GM21529 (cell line): ENCODE measurements at regions not wholly inside any gene's neighbourhood (a gene's known extent, or its start where the extent isn't known, plus 50 kb on each side); places are given as distances from the start of the nearest gene placed in this dataset.
A peak's percentile ranks its signal among the peaks of the same experiment; 100 is the strongest.

Source experiments
- ATAC-seq: cut with Tn5 transposase; IDR thresholded peaks from one replicate; pipeline ENCODE4 v1.9.1; 2021; ENCODE audit not compliant: unreplicated experiment

DNA sequence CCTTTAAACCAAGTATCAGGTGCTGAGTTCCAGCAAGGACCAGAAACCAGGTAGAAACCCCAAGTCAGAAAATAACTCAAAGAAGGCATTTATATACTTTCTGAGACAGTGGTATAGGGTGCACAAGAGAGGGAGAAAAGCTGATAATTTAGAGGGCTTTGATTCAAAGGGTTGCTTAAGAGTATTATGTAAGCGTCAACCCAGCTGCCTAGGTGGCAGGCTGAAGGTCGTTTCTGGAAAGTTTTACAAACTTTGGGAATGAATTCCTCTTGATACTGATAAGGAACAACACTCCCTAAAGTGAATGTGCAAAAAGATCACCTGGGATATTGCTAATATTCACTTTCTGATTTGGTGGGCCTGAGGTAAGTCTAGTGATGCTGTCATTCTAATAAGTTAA, 800.7 kb downstream of the MAFB start:
- ATAC-seq: no peak

DNA sequence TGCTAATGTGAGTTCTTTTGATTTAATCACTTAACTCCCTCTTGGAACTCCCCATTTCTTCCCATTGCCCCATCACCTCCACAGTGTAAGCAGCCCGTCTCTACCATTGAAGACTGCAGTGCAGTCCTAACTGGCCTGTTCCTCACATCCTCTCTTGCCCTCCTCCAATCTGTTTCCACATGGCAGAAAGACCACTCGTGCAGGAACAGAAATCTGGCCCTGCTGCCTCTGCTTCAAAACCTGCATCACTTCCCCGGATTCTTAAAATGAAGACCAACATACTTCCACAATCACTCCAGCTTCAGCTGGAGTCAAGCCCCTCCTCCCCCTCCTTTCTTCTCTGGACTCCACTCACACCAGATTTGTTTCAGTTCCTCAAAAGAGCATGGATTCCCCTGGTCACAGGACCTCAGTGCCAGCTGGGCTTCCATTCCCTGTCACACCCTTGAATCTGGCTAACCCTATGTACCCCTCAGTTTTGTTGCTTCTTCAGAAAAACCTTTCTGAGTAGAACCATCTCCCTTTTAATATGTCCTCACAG, 802.3 kb downstream of the MAFB start:
- ATAC-seq: no peak

DNA sequence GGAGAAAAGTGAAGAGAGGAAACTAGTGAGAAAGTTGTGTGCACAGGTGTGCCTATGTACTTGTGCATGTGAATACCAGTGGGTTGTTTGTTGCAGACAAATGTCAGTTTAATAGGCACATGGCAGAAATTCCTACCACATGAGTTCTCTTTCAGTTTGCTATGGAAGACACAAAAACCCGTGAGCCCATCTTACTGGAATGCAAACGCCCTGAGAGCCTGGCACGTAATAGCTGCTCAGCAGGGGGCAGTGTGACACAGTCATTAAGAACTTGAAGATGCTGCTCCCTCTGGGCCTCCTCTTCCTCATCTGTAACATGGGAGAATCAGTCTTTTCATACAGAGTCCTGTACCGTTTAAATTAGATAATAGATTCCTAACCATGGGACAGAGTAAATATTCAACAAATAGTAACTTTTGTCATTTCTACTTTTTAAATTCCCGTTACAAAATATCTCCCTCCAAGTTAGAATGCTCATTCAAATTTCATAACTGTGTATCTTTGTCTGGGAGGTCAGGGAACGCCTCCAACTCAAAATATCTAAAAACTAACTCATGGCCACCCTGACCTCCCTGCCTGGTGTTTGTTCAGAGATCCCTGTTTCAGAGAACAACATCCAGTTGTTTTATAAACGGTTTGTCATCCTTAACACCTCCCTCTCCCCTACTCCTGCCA, 802.9 kb downstream of the MAFB start:
- ATAC-seq: no peak

DNA sequence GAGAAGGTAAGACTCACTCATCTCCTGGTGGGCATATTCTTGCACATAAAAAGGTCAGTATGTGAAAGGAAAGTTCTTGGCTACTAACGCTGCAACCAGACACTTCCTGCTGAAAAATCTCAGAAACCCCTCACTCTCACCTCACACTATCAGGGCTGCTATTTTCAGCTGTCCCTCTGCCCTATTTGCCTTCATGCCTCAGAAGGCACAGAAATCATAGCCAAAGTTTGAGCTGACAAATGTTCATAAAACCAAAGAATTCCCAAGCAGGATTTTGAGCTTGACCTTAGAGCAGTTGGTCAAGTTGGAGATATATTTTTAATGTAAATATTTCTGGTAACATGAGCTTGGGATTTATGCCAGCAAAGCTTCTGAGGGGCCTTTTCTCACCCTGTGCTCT, 806.2 kb downstream of the MAFB start:
- ATAC-seq: no peak

DNA sequence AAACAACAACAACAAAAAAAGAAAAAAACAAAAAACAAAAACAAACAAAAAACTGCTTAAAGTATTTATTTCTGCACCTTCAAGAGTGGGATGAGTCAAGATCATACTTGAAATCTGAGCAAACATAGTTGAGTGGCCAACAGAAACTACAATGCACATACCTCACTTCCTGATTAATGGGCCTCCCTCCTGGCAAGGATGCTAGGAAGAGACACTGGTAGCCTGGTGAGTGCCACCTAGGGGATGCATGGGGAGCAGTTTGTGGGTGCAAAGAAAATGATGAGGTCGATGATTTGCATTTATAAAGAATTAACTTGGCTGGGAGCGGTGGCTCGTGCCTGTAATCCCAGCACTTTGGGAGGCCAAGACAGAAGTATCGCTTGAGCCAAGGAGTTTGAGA, 808.1 kb downstream of the MAFB start:
- ATAC-seq: no peak

DNA sequence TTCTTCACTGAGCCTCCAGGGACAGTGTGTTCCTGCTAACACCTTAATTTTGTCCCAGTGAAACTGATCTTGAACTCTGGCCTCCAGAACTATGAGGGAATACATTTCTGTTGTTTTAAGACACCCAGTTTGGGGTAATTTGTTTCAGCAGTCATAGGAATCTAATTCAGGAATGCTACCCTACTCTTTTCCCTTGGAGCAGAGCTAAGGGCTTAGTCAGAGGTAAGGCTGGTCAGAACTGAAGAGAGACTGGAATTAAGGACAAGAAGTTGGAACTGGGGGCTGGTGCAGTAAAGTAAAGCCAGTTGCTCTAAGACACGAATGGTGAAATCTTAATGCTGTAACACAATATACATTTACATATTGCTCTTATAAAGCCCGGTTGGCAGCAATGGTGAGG, 809.7 kb downstream of the MAFB start:
- ATAC-seq: no peak

DNA sequence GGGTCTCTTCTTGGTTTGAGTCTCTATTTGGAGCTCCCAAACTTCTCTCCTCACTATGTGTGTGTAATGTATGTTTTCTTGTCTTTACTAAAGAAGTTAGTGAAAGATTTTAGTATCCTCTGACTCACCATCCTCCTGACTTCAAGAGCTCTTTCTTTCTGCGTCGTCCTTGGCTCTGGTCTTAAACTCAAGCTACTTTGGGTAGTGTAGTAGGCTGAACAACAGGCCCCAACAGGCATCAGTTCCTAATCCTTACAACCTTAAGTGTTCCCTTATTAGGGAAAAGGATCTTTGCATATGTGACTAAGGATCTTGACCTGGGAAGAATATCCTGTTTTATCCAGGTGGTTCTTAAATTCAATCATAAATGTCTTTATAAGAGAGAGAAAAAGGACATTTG, 810.2 kb downstream of the MAFB start:
- no peak for ATAC-seq

DNA sequence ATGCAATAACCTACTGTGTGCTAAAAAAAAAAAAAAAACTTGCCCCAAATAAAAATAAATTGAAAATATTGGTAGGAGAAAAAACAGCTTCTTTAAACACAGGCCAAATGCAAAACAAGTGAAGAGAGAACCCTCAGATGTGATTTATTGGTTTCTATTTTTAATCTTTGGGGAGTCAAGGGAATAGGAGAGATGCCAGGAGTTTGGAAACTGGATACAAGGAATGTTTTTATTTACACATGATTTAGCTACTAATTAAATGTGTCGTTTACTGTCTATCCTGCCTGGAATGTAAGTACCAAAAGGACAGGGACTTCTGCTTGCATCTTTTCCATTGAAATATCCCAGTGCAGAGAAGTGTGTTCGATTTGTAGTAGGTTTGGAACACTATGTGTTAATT, 810.7 kb downstream of the MAFB start:
- ATAC-seq: no peak

DNA sequence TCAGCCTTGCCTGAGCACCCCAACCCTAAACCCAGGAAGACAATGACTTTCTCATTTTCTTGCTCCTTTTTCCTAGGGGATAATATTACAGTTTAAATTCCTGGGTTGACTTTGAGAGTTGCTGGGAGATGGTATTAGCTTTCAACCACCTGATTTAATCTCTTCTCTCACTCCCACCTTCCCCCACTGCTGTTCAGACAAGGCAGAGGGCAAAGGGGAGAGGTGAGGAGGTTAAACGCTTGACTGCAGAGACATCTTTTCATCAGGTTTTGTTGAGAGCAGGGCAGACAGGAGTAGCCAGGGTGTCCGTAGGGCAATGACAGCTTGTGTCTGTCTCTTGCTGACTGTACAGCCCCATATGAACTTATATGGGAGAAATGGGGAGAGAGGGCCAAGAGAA, 811.2 kb downstream of the MAFB start:
- ATAC-seq: no peak

DNA sequence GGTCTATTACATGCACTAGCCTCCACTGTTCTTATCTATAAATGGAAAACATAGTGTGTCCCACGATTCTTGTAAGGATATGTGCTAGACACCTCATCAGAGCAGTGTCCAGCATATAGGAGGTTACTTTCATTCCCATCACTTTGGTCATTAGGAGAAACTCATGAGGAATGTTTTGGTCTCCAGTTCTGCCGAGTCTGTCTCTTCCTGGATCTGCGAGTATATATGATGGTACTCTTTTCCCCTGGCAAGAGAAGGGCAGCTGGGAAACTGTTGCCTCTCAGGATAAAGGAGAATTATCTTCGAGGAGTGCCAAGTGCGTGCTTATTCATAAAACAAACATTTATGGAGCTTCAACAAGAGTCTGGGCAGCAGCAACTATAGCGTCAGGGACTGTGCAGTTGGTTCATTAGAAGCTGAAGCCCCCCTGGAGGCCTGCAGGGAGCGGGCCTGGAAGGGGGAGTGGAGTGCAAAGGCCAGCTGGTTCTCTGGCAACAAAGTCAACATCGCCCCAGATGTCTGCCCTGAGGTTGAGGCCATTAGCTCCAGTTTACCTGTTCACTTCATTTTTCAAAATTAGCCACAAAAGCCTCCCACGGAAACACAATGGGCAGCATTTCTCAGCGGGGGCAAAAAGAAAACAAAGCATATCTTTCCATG, 811.9 kb downstream of the MAFB start:
- ATAC-seq: no peak

DNA sequence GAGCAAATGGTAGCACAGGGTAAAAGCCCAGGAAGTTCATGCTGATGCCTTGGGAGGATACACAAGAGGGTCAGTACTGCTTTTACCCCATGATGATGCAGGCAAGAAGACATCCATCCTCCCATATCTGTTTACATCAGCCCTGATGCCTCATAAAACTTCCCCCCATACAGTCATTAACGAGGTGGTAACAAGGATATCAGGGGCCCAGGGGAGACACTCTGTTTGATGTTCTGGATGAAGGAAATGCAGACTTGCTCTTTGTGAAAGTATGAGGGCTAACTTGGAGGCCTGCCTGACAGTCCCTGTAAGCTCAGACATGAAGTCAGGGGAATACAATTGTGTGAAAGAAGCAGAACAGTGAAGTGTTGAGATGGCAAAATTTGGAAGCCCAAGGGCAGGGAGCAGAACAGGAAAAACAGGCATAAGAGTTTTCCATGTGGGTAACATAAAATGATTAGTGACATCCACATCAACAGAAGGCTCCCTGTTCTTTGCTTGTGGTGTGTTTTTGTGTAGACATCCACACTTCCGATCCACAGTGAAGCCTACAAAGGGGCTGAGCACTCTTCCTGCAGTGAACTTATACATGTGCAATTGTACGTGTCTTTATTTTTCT, 813.4 kb downstream of the MAFB start:
- ATAC-seq: no peak

DNA sequence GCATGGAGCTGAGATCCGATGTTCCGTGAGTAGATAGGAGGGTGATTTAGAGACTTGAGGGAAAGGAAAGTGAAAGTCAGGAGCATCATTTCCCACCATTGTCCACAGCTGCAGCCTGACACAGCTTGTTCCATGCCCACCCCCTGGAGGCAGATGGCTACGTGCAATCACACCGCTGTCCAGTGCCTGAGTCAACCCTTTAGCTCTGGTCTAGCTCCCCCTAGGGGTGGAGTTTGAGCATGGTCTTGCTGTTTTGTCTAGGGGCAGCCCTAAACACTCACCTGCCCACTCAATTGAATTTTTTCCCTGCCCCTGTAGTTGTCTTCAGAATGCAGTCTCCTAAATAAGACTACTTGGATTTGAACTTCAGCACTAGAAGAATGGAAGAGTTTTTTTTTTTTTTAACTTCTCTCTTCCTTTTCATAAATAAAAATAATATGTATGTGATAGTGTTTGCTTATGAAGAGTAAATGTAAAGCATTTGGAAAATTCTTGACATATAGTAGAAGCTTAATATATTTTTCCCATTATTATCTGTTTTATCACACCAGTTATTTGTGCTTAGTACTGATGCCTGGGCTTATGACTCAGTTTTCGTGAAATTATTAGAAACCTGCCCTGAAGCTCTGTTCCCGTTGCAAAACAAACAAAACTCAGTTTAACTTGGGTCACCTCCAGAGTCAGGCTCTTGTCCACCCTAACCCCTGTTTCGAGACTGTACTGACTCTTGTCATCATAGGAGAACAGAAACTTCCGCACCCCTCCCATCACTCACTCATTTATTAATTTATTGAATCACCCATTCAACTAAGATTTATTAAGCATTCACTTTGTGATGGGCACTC, 814.8 kb downstream of the MAFB start:
- peak; percentile 88 for ATAC-seq

DNA sequence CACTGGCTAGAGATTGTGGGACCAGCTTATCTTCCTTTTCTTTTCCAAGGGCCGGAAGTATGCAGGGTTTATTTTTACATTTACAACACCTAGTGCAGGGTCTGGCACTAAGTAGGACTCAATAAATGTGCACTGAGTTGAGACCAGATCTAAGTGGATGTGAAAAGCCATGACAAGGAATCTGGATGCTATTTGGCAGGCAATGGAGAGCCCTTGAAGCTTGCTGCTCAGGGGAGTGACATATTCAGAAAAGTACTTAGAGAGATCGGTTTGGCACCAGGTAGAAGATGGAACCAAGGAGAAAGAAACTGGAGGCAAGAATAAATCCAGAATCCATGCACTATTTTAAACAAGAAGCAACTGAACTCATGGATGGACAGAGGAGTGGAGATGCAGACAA, 815.8 kb downstream of the MAFB start:
- ATAC-seq: no peak

DNA sequence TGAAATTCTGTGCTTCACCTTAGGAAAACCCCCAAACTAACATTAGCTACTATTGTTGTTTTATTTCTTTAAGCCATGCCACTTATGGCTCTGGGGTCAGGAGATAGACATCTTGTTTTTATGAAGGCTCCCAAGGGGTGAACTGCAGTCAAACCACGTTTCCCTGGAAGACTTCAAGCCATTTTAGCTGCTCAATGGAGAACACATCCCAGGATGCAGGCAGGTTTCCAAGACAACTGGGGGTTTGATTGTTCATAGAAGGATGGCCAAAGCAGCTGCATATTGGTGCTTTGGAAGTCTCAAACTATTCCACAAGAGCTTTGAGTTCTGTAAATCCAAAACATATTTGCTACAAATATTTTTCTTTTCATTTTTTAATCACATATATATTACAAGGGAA, 818.0 kb downstream of the MAFB start:
- no peak for ATAC-seq

DNA sequence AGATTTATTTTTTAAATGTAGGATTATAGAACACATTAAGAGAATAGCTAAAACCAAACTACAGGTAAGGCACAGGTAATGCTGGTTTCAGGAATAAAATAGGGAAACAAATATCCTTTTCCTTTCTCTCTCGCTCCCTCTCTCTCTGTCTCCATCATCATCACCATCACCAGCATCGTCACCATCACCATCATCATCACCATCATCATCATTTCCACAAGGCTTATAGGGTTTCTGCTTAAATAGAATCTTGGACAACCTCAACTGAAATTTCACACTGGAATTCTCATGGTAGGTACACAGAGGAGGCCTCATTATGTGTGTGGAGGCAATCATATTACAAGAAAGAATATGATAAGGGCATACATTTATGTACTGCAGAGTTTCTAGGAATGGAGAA, 823.6 kb downstream of the MAFB start:
- no peak for ATAC-seq

DNA sequence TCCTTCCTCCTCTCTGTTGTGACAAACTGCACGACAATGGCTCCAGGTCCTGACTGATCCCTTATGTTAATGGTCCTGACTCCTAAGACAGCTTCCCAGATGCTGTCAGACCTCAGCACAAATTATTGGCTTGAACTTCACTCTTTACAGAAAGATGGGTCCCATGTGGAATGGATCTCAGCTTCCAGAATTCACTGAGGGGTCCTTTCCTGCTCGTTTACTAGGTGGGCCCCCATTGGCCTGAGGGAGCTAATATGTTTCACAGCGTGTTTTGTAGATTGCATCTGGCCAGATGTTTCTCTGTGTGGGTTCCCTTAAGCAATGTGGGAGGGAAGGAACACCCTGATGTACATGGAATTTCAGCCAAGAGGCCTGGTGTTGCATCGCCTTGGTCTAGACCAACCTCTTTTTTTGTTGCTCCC, 826.6 kb downstream of the MAFB start:
- no peak for ATAC-seq

DNA sequence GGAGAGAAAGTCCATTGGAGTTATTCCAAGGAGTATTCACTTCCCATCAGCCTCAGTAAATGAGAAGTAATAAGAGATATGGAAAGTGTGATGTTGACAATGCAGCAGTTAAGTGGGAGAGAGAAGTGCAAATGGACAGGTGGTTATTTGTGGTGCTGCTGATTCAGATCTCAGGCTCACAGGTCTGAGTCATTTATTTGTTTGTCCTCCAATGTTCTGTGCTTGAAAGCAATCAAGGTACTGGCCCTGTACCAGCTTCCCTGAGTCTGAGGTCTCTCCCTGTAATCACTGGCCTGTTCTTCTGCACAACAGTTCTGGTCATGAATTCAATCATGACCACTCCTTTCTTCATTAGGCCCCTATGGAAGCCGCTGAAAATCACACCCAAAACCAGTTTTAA, 827.7 kb downstream of the MAFB start:
- no peak for ATAC-seq

DNA sequence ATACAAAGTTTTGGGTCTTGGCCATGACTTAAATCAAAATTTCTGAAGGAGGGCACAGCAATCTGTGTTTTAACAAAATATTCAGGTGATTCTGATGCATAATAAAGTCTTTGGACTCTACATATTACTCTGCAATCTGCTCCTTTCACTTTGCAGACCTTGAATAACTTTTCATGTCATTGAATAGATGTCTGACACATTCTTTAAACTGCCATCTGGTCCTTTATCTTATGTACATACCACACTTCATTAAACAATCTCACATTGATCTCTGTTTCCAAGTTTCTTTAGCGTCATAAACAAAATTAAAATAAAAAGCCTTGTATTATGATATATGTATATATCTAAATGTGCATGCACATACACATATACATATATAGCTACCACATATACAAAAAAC, 831.2 kb downstream of the MAFB start:
- no peak for ATAC-seq

DNA sequence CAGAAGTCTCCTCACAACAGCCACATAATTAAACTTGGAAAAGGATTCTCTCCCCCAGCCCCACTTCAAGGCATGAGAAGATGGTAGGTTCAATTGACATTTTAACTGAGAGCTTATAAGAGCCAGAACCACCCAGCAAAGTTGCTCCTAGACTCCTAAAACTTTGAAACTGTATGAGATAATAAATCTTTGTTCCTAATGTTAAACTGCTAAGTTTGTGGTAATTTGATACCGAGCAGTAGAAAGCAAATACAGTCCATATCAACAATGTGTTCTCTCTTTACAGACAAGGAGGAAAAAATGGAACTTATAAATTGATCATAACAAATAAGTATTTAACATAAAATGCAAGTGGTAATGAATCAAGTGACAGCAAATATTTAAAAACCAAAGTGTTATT, 831.8 kb downstream of the MAFB start:
- no peak for ATAC-seq

DNA sequence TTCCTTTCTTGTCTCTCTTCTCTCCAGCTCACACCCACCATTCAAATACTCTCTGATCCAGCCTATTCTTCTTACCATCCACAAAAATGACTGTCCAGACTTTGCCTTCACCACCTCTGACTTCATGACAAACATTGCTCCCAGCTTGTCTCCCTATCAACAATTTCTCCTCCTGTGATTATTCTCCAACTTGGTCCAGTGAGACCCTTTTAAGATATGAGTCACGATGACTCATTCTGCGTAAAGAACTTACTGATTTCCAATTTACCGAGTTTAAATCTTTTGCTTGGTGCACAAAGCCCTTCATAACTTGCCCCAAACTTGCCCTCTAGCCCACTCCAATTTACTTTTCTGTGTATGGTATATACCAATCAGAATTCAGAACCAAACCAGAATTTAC, 833.2 kb downstream of the MAFB start:
- ATAC-seq: no peak

DNA sequence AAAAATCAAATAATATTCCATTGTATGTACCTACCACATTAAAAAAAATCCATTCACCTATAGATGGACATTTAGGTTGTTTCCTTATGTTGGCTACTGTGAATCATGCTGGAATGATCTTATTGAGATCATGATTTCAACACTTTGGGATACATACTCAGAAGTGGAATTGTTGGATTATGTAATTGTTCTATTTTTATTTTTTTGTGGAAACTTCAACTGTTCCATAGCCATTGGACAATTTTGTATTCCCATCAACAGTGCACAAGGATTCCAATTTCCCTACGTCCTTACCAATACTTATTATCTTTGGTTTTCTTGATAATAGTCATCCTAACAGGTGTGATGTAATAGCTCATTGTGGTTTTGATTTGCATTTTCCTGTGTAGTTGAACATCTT, 834.0 kb downstream of the MAFB start:
- ATAC-seq: no peak
